PC-3 (cell line): ENCODE measurements at regions not wholly inside any gene's neighbourhood (a gene's known extent, or its start where the extent isn't known, plus 50 kb on each side); places are given as distances from the start of the nearest gene placed in this dataset.
A peak's percentile ranks its signal among the peaks of the same experiment; 100 is the strongest.

Experiments
- EZH2 ChIP-seq: fragments of 300-600 bp; sonication (generic); IDR thresholded peaks from one replicate; pipeline ENCODE4 v1.6.1; 2017; ENCODE audit warnings: antibody characterized with exemption, mild to moderate bottlenecking, low read length; ENCODE audit not compliant: unreplicated experiment
- TF ChIP-seq, protein P1 (sequence below): fragments of 300-600 bp; sonication (generic); conservative IDR thresholded peaks from 2 replicates; pipeline ENCODE4 v1.5.1; 2017; ENCODE audit warnings: antibody characterized with exemption, low read depth, mild to moderate bottlenecking, low read length

- TF ChIP-seq, protein P1, sequence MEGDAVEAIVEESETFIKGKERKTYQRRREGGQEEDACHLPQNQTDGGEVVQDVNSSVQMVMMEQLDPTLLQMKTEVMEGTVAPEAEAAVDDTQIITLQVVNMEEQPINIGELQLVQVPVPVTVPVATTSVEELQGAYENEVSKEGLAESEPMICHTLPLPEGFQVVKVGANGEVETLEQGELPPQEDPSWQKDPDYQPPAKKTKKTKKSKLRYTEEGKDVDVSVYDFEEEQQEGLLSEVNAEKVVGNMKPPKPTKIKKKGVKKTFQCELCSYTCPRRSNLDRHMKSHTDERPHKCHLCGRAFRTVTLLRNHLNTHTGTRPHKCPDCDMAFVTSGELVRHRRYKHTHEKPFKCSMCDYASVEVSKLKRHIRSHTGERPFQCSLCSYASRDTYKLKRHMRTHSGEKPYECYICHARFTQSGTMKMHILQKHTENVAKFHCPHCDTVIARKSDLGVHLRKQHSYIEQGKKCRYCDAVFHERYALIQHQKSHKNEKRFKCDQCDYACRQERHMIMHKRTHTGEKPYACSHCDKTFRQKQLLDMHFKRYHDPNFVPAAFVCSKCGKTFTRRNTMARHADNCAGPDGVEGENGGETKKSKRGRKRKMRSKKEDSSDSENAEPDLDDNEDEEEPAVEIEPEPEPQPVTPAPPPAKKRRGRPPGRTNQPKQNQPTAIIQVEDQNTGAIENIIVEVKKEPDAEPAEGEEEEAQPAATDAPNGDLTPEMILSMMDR: peak; percentile 83
- TF ChIP-seq EZH2: no peak
These were observed 384.4 kb downstream of the RAPGEF2 start for GRCh38 chr4:159487284-159487747.
